Thyroid gland (tissue), 4 donors: ENCODE measurements at regions not wholly inside any gene's neighbourhood (a gene's known extent, or its start where the extent isn't known, plus 50 kb on each side); places are given as distances from the start of the nearest gene placed in this dataset.

Experiments
- DNase-seq, 2 donors: peaks; one replicate each; pipeline ENCODE4 v3.0.0-alpha.2; 2019
- H3K27ac ChIP-seq, 3 donors: fragments of 200-600 bp; sonication (generic); 1 replicate in 2 of 3; 2 replicates in 1 of 3; pipeline ENCODE4 v1.5.1; 2016 to 2019; ENCODE audit warnings: mild to moderate bottlenecking in 1 of 3, moderate library complexity in 1 of 3
- H3K27me3 ChIP-seq: fragments of 200-600 bp; sonication (generic); one replicate; pipeline ENCODE4 v1.5.1; 2019
- H3K36me3 ChIP-seq, 2 donors: fragments of 200-600 bp; sonication (generic); one replicate each; pipeline ENCODE4 v1.5.1; 2016 to 2019
- H3K4me1 ChIP-seq, 2 donors: fragments of 200-600 bp; sonication (generic); one replicate each; pipeline ENCODE4 v1.5.1; 2017 to 2019
- H3K4me3 ChIP-seq, 3 donors: fragments of 200-600 bp; sonication (generic); replicated peaks in 1 of 3; 1 replicate in 2 of 3; 2 replicates in 1 of 3; pipeline ENCODE4 v1.5.1; 2016; ENCODE audit warnings: mild to moderate bottlenecking in 1 of 3
- H3K9me3 ChIP-seq: fragments of 200-600 bp; sonication (generic); one replicate; pipeline ENCODE4 v1.5.1; 2017
- POLR2A ChIP-seq, 2 donors: fragments of 450-650 bp; IDR thresholded peaks; one replicate each; pipeline ENCODE4 v1.6.1; 2017; ENCODE audit warnings: antibody characterized with exemption in 2 of 2, mild to moderate bottlenecking in 2 of 2, moderate library complexity in 1 of 2
- WGBS, 2 donors: methylation state at CpG; one replicate each; pipeline ENCODE4 v1.1.5; 2017; 5-methylcytosine and 5-hydroxymethylcytosine counted together
- intact Hi-C: fragments of 100-400 bp; cut with DNase I; formaldehyde crosslinking; loops from one replicate; pipeline ENCODE4 v1.15.1; 2023
- TF ChIP-seq, protein P1 (sequence below), 6 experiments: fragments of 200-600 bp in 3 of 6; fragments of 450-650 bp in 3 of 6; sonication (generic) in 3 of 6; IDR thresholded peaks; one replicate each; pipeline ENCODE4 v1.5.1; 2016 to 2019; ENCODE audit warnings: antibody characterized with exemption in 6 of 6, mild to moderate bottlenecking in 2 of 6, inconsistent platforms in 1 of 6, moderate library complexity in 1 of 6

DNA sequence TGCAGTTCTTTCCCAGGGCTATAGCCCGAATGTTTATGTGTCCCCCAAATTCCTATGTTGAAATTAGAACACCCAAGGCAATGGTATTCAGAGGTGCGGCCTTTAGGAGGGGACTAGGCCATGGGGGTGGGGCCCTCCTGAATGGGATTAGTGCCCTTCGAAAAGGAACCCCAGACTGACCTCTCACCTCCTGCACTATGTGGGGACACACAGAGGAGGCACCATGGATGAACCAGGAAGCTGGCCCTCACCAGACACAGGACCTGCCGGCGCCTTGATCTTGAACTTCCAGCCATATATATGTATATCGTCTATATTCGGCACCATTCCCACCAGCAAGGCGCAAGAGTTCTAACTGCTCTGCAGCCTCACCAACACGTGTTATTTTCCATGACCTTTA, 101.5 kb upstream of the BHLHE23 start:
- DNase-seq, result no peak
- WGBS, 2 donors, result 88% methylated on average over 9 of the region's 9 CpGs
- no peaks in the 10 kb centered on the region for H3K36me3 ChIP-seq
- no peaks in the 10 kb centered on the region for H3K4me1 ChIP-seq
- H3K9me3 ChIP-seq, result no peaks in the 10 kb centered on the region
- no peaks in the 10 kb centered on the region for H3K27me3 ChIP-seq
- intact Hi-C loops, result no loop called here
- TF ChIP-seq, protein P1, sequence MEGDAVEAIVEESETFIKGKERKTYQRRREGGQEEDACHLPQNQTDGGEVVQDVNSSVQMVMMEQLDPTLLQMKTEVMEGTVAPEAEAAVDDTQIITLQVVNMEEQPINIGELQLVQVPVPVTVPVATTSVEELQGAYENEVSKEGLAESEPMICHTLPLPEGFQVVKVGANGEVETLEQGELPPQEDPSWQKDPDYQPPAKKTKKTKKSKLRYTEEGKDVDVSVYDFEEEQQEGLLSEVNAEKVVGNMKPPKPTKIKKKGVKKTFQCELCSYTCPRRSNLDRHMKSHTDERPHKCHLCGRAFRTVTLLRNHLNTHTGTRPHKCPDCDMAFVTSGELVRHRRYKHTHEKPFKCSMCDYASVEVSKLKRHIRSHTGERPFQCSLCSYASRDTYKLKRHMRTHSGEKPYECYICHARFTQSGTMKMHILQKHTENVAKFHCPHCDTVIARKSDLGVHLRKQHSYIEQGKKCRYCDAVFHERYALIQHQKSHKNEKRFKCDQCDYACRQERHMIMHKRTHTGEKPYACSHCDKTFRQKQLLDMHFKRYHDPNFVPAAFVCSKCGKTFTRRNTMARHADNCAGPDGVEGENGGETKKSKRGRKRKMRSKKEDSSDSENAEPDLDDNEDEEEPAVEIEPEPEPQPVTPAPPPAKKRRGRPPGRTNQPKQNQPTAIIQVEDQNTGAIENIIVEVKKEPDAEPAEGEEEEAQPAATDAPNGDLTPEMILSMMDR (IDR thresholded peaks at IDR 0.05), result no peak
- TF ChIP-seq POLR2A (IDR thresholded peaks at IDR 0.05), result no peak
- no peak overlapping the region for H3K4me3 ChIP-seq
- no peak overlapping the region for H3K27ac ChIP-seq

- TF ChIP-seq, protein P1 (IDR thresholded peaks at IDR 0.05), result no peak
- TF ChIP-seq POLR2A (IDR thresholded peaks at IDR 0.05), result no peak
- 63 to 67% methylated on average over 7 to 8 of the region's 8 CpGs for WGBS, 2 donors
- H3K4me1 ChIP-seq, result peaks cover 3 to 4% of the 10 kb centered on the region in 2 donors
Observed at GRCh38 chr20:63107449-63108200, 100.9 kb upstream of the BHLHE23 start.

DNA sequence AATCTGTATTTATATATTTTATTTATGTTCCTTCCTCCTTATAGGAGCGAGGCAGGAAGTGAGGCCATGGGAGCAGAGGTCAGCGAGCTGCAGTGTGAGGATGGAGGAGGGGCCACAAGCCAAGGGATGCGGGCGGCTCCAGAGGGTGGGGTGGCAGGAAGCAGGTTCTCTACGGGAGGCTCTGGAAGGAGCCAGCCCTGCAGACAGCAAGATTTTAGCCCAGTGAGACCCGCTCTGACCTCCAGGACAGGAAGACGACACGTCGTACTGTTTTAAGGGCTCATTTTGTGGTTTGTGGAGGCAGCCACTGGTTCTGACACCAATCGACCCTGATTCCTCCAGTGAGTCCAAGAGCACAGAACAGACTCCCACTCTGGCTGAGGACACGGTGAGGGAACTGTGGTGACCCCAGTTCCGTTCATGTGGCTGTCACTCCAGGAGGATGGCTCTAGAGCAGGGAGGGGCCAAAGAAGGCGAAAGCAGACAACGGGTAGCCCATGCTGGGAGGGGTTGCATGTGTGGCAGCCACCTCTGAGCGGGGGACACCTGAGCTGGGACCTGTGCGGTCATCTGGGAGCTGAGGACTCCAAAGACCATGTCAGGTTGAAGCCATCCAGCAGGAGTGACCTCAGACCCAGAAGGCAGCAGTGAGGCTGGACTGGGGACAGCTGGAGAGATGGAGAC, 100.1 kb upstream of the BHLHE23 start:
- no peak for DNase-seq
- H3K4me1 ChIP-seq, result peaks cover 3 to 10% of the 10 kb centered on the region in 2 donors
- H3K27ac ChIP-seq, result no peak overlapping the region
- 74 to 80% methylated on average over 13 to 16 of the region's 16 CpGs for WGBS, 2 donors
- no peaks in the 10 kb centered on the region for H3K9me3 ChIP-seq
- H3K4me3 ChIP-seq, result no peak overlapping the region
- no peaks in the 10 kb centered on the region for H3K36me3 ChIP-seq
- H3K27me3 ChIP-seq, result no peaks in the 10 kb centered on the region
- intact Hi-C loops, result no loop called here
- TF ChIP-seq POLR2A (IDR thresholded peaks at IDR 0.05), result no peak
- TF ChIP-seq, protein P1 (IDR thresholded peaks at IDR 0.05), result no peak

More at GRCh38 chr20:63107449-63108200, 100.9 kb upstream of the BHLHE23 start:
- Histone ChIP-seq H3K27ac (no peak overlapping the region), H3K9me3 (no peaks in the 10 kb centered on the region), H3K27me3 (no peaks in the 10 kb centered on the region), H3K36me3 (no peaks in the 10 kb centered on the region), H3K4me3 (no peak overlapping the region)
- no peak for DNase-seq
- intact Hi-C loops, result no loop called here

DNA sequence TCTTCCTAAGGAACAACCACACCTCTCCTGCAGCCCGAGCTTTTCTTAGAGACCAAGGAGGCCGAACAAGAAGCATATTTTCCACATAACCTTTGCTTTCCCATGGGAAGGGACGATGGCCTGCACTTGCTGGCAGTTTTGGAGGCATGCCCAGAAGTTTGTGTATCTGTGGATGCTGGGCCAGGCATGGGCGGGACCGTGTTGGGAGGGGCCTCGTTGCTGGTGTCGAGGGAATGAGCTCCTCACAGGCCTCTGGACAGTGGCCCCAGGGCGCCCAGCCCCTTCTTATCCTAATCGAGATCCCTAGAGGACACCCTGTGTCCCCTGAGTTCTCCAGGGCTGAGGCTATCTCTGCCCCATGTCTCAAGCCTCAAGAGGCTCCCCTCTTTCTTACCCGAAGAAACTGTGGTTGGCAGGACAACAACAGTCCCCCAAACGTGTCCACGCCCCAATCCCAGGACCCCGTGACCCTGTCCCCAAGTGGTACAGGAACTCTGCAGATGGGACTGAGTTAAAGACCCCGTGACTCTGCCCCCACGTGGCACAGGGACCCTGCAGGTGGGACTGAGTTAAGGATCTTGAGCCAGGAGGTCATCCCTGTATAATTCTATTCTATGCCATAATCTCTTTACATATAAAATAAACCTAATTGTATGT, 99.5 kb upstream of the BHLHE23 start:
- H3K27me3 ChIP-seq, result no peaks in the 10 kb centered on the region
- H3K36me3 ChIP-seq, result no peaks in the 10 kb centered on the region
- no peak overlapping the region for H3K4me3 ChIP-seq
- no peak overlapping the region for H3K27ac ChIP-seq
- H3K9me3 ChIP-seq, result no peaks in the 10 kb centered on the region
- TF ChIP-seq, protein P1 (IDR thresholded peaks at IDR 0.05), result no peak
- TF ChIP-seq POLR2A (IDR thresholded peaks at IDR 0.05), result no peak
- DNase-seq, result peak in 1 of 2 donors; percentile 22
- intact Hi-C loops, result no loop called here
- WGBS, 2 donors, result 55 to 62% methylated on average over 13 to 15 of the region's 15 CpGs
- H3K4me1 ChIP-seq, result peaks cover 3 to 12% of the 10 kb centered on the region in 2 donors
